ENCODE measurements at regions not wholly inside any gene's neighbourhood (a gene's known extent, or its start where the extent isn't known, plus 50 kb on each side); places are given as distances from the start of the nearest gene placed in this dataset.

DNA sequence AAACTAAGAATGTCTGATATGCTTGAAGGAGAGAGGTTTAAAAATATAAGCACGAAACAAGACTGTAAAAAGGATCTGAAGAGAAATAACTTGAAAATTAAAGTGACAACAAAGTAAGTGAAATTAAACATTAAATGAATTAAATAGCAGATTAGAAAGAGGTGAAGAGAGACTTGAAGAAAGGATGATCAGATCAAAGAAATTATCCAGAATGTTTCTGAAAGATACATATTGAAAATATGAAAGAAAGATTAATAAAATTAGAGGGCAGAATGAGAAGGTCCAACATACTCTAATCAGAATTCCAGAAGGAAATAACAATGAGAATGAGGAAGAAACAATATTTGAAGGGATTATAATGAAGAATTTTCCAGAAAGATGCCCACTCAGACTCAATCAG is 151.1 kb downstream of the FAM76B start (continued):
- TF ChIP-seq RELA (CRISPR knock-in tag; IDR thresholded peaks at IDR 0.05; ENCODE audit: borderline replicate concordance) = no peak
- TF ChIP-seq, protein P1, sequence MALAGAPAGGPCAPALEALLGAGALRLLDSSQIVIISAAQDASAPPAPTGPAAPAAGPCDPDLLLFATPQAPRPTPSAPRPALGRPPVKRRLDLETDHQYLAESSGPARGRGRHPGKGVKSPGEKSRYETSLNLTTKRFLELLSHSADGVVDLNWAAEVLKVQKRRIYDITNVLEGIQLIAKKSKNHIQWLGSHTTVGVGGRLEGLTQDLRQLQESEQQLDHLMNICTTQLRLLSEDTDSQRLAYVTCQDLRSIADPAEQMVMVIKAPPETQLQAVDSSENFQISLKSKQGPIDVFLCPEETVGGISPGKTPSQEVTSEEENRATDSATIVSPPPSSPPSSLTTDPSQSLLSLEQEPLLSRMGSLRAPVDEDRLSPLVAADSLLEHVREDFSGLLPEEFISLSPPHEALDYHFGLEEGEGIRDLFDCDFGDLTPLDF (CRISPR knock-in tag; IDR thresholded peaks at IDR 0.05) = no peak
- TF ChIP-seq, protein P2, sequence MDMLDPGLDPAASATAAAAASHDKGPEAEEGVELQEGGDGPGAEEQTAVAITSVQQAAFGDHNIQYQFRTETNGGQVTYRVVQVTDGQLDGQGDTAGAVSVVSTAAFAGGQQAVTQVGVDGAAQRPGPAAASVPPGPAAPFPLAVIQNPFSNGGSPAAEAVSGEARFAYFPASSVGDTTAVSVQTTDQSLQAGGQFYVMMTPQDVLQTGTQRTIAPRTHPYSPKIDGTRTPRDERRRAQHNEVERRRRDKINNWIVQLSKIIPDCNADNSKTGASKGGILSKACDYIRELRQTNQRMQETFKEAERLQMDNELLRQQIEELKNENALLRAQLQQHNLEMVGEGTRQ (CRISPR knock-in tag; IDR thresholded peaks at IDR 0.05) = no peak
- TF ChIP-seq, protein P3, sequence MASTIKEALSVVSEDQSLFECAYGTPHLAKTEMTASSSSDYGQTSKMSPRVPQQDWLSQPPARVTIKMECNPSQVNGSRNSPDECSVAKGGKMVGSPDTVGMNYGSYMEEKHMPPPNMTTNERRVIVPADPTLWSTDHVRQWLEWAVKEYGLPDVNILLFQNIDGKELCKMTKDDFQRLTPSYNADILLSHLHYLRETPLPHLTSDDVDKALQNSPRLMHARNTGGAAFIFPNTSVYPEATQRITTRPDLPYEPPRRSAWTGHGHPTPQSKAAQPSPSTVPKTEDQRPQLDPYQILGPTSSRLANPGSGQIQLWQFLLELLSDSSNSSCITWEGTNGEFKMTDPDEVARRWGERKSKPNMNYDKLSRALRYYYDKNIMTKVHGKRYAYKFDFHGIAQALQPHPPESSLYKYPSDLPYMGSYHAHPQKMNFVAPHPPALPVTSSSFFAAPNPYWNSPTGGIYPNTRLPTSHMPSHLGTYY (CRISPR knock-in tag; IDR thresholded peaks at IDR 0.05) = no peak
- no peak for TF ChIP-seq JUN (CRISPR knock-in tag; IDR thresholded peaks at IDR 0.05)
- no peak for TF ChIP-seq ZNF219 (CRISPR knock-in tag; IDR thresholded peaks at IDR 0.05; ENCODE audit: borderline replicate concordance)
- TF ChIP-seq, protein P4, sequence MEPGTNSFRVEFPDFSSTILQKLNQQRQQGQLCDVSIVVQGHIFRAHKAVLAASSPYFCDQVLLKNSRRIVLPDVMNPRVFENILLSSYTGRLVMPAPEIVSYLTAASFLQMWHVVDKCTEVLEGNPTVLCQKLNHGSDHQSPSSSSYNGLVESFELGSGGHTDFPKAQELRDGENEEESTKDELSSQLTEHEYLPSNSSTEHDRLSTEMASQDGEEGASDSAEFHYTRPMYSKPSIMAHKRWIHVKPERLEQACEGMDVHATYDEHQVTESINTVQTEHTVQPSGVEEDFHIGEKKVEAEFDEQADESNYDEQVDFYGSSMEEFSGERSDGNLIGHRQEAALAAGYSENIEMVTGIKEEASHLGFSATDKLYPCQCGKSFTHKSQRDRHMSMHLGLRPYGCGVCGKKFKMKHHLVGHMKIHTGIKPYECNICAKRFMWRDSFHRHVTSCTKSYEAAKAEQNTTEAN (CRISPR knock-in tag; IDR thresholded peaks at IDR 0.05) = no peak
- no peak for TF ChIP-seq ZNF121 (CRISPR knock-in tag; IDR thresholded peaks at IDR 0.05)
- TF ChIP-seq ZNF396 (CRISPR knock-in tag; IDR thresholded peaks at IDR 0.05; ENCODE audit: borderline replicate concordance) = no peak
- no peak for TF ChIP-seq ZBTB21 (CRISPR knock-in tag; IDR thresholded peaks at IDR 0.05; ENCODE audit: borderline replicate concordance)
- no peak for TF ChIP-seq ELF4 (CRISPR knock-in tag; IDR thresholded peaks at IDR 0.05; ENCODE audit: low read depth)
- no peak for TF ChIP-seq ETV6 (CRISPR knock-in tag; IDR thresholded peaks at IDR 0.05)
- no peak for TF ChIP-seq CREB1 (CRISPR knock-in tag; IDR thresholded peaks at IDR 0.05)
- TF ChIP-seq HMGA2 (CRISPR knock-in tag; IDR thresholded peaks at IDR 0.05) = no peak

DNA sequence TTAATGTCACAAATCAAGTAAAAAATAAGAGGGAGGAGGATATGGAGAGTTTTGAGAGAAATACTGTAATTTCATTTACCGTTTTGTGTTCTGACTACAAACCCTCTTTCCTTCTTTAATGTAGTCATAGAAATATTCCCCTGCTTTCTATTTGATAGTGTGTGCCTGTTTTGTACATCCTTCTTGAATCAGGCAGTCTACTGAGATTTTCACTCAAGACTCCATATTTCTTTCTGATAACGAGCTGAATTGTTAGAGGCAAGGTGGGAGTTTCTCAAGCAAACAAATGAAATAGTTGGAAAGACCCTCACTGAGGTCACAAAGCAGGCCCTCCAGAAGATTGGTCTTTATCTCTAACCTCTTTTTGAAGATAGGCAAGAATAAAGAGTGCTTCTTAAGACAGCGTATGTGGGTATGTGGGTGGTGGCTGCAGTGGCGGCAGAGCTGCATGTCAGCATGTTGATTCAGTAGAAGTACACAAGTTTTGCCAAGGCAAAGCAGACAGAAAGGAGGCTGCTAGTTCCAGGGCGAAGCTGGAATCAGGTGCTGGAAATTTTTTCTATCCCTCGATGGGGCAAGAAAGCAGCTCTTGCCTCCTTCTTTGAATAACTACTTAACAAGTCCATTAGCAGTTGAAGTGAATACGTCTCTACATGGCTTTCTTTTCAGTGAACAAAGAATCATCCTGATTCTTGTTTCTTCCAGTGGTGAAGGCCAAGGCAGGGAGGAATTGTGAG is 164.2 kb downstream of the FAM76B start:
- no peaks in the 10 kb centered on the region for H3K27me3 Mint-ChIP-seq (ENCODE audit: low read depth)
- H3K27ac Mint-ChIP-seq = peak overlapping the region; percentile 74
- ChIA-PET POLR2A (no interaction called here), CTCF (interaction anchor here (0.5 kb wide), 1 partner anchor 469 kb away, joined by 3 read pairs; no protein-coding TSS in a partner anchor)
- ATAC-seq = peak; percentile 51
- peaks cover 10% of the 10 kb centered on the region for H3K4me1 Mint-ChIP-seq
- DNase-seq (ENCODE audit: low spot score) = no peak
- H3K9me3 Mint-ChIP-seq = peaks cover 4% of the 10 kb centered on the region; the same call in 1 of the 2 replicates
- no peaks in the 10 kb centered on the region for H3K36me3 Mint-ChIP-seq
- TF ChIP-seq RELA (CRISPR knock-in tag; IDR thresholded peaks at IDR 0.05; ENCODE audit: borderline replicate concordance) = no peak
- no peak for TF ChIP-seq NFE2L1 (CRISPR knock-in tag; IDR thresholded peaks at IDR 0.05)
- TF ChIP-seq, protein P5, sequence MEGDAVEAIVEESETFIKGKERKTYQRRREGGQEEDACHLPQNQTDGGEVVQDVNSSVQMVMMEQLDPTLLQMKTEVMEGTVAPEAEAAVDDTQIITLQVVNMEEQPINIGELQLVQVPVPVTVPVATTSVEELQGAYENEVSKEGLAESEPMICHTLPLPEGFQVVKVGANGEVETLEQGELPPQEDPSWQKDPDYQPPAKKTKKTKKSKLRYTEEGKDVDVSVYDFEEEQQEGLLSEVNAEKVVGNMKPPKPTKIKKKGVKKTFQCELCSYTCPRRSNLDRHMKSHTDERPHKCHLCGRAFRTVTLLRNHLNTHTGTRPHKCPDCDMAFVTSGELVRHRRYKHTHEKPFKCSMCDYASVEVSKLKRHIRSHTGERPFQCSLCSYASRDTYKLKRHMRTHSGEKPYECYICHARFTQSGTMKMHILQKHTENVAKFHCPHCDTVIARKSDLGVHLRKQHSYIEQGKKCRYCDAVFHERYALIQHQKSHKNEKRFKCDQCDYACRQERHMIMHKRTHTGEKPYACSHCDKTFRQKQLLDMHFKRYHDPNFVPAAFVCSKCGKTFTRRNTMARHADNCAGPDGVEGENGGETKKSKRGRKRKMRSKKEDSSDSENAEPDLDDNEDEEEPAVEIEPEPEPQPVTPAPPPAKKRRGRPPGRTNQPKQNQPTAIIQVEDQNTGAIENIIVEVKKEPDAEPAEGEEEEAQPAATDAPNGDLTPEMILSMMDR (IDR thresholded peaks at IDR 0.05) = no peak
- TF ChIP-seq, protein P6, sequence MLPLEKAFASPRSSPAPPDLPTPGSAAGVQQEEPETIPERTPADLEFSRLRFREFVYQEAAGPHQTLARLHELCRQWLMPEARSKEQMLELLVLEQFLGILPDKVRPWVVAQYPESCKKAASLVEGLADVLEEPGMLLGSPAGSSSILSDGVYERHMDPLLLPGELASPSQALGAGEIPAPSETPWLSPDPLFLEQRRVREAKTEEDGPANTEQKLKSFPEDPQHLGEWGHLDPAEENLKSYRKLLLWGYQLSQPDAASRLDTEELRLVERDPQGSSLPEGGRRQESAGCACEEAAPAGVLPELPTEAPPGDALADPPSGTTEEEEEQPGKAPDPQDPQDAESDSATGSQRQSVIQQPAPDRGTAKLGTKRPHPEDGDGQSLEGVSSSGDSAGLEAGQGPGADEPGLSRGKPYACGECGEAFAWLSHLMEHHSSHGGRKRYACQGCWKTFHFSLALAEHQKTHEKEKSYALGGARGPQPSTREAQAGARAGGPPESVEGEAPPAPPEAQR (CRISPR knock-in tag; IDR thresholded peaks at IDR 0.05) = no peak
- TF ChIP-seq, protein P7, sequence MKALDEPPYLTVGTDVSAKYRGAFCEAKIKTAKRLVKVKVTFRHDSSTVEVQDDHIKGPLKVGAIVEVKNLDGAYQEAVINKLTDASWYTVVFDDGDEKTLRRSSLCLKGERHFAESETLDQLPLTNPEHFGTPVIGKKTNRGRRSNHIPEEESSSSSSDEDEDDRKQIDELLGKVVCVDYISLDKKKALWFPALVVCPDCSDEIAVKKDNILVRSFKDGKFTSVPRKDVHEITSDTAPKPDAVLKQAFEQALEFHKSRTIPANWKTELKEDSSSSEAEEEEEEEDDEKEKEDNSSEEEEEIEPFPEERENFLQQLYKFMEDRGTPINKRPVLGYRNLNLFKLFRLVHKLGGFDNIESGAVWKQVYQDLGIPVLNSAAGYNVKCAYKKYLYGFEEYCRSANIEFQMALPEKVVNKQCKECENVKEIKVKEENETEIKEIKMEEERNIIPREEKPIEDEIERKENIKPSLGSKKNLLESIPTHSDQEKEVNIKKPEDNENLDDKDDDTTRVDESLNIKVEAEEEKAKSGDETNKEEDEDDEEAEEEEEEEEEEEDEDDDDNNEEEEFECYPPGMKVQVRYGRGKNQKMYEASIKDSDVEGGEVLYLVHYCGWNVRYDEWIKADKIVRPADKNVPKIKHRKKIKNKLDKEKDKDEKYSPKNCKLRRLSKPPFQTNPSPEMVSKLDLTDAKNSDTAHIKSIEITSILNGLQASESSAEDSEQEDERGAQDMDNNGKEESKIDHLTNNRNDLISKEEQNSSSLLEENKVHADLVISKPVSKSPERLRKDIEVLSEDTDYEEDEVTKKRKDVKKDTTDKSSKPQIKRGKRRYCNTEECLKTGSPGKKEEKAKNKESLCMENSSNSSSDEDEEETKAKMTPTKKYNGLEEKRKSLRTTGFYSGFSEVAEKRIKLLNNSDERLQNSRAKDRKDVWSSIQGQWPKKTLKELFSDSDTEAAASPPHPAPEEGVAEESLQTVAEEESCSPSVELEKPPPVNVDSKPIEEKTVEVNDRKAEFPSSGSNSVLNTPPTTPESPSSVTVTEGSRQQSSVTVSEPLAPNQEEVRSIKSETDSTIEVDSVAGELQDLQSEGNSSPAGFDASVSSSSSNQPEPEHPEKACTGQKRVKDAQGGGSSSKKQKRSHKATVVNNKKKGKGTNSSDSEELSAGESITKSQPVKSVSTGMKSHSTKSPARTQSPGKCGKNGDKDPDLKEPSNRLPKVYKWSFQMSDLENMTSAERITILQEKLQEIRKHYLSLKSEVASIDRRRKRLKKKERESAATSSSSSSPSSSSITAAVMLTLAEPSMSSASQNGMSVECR (CRISPR knock-in tag; IDR thresholded peaks at IDR 0.05; ENCODE audit: borderline replicate concordance) = no peak
- H3K4me3 Mint-ChIP-seq = no peak overlapping the region

Measured in WTC11 (cell line).